ENCODE measurements at regions not wholly inside any gene's neighbourhood (a gene's known extent, or its start where the extent isn't known, plus 50 kb on each side); places are given as distances from the start of the nearest gene placed in this dataset.
A peak's percentile ranks its signal among the peaks of the same experiment; 100 is the strongest.

DNA sequence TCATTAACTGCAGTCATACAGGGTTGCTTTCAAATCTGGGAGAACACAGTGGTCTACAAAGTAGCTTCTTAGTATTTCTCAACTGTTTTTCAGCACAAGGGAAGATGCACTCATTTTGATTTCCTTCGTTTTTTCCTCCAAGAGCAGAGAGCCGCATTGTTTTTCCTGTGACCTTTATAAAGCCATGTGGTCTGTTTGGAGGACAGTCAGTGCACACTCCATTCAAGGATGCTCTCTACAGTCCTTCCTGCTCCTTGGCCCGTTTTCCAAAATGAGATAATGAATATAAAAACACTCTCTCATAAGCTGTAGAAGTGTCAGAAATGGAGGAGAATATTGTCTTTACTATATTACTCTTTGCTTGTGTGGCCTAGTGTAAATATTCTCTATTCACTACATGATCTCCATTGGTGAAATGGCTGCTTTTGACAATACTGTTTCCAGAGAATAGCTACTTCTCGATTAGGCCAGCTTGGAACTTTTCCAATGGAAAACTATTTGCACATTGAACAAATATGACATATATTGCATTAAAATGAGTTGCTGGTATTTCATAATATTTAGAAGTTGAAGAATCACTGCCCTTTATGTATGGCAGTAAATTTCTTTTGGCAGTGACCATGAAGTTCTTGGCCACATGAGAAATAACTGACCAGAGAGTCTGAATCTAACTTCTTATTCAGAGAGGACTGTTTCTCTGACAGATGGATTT is 393.1 kb upstream of the RGS6 start:
- no peaks in the 10 kb centered on the region for H3K36me3 ChIP-seq (ENCODE audit: control insufficient read depth in 2 of 2, extremely low read depth in 1 of 2, insufficient read depth in 2 of 2, low read length in 2 of 2)
- H3K4me3 ChIP-seq (replicated peaks in 1 of 3; ENCODE audit: insufficient read depth in 1 of 3, low read depth in 1 of 3, low read length in 3 of 3): no peak overlapping the region
- BruUV-seq (replicated peaks): no TSS peak
- H3K79me2 ChIP-seq (ENCODE audit: control insufficient read depth, insufficient read depth, low read length): no peaks in the 10 kb centered on the region
- POLR2A ChIA-PET: no interaction called here
- CTCF ChIA-PET: interaction anchor here (1.0 to 1.5 kb wide), 9 partner anchors 9 to 216 kb away, joined by 3 to 7 read pairs (median 4); no protein-coding TSS in a partner anchor
- no peaks in the 10 kb centered on the region for H3K9me1 ChIP-seq (replicated peaks; ENCODE audit: control insufficient read depth, extremely low read depth, insufficient read depth, low read length)
- H3K9ac ChIP-seq (replicated peaks; ENCODE audit: extremely low read depth, insufficient read depth, low read length): no peak overlapping the region
- H3K9me3 ChIP-seq (replicated peaks; ENCODE audit: control insufficient read depth, insufficient read depth, low read length): no peaks in the 10 kb centered on the region
- H2AFZ ChIP-seq (ENCODE audit: low read depth, low read length): no peak overlapping the region
- TF ChIP-seq EZH2 (IDR thresholded peaks at IDR 0.05; ENCODE audit: borderline replicate concordance, low read depth, low read length, severe bottlenecking): no peak
- peak overlapping the region; percentile 23 for H3K4me2 ChIP-seq (ENCODE audit: insufficient read depth, low read length)
- no peak for FAIRE-seq
- no peaks in the 10 kb centered on the region for H3K27me3 ChIP-seq (ENCODE audit: control insufficient read depth in 2 of 2, insufficient read depth in 2 of 2, low read length in 2 of 2)
- dilution Hi-C loops (cut with MboI; ENCODE audit: extremely low pct_ligation_motif_present, low sequenced_read_pairs) (no loop called here), intact Hi-C loops (cut with micrococcal nuclease) (loop anchor here (1.0 kb wide), 2 partner anchors 9 to 219 kb away; partner anchors contain the start of gene SIPA1L1)
- H4K20me1 ChIP-seq (replicated peaks; ENCODE audit: control insufficient read depth, extremely low read depth, insufficient read depth, low read length): no peaks in the 10 kb centered on the region
- peaks cover 17% of the 10 kb centered on the region for H3K4me1 ChIP-seq (ENCODE audit: control insufficient read depth, extremely low read depth, insufficient read depth, low read length)
- no peak for DNase-seq (ENCODE audit: low read depth, low spot score)
- no peak overlapping the region for H3K27ac ChIP-seq (ENCODE audit: insufficient read depth, low read depth, low read length)

- ChIA-PET POLR2A (no interaction called here), CTCF (interaction anchor here (1.2 to 1.5 kb wide), 8 partner anchors 10 to 217 kb away, joined by 3 to 7 read pairs (median 4); no protein-coding TSS in a partner anchor)
- H2AFZ ChIP-seq (ENCODE audit: low read depth, low read length): no peak overlapping the region
- intact Hi-C loops (cut with micrococcal nuclease) (loop anchor here (1.0 to 5.0 kb wide), 3 partner anchors 9 to 219 kb away; partner anchors contain the start of gene SIPA1L1), dilution Hi-C loops (cut with MboI; ENCODE audit: extremely low pct_ligation_motif_present, low sequenced_read_pairs) (no loop called here)
- H3K9me3 ChIP-seq (replicated peaks; ENCODE audit: control insufficient read depth, insufficient read depth, low read length): no peaks in the 10 kb centered on the region
- no peak for TF ChIP-seq EZH2 (IDR thresholded peaks at IDR 0.05; ENCODE audit: borderline replicate concordance, low read depth, low read length, severe bottlenecking)
- no peak for TF ChIP-seq JUN (IDR thresholded peaks at IDR 0.05; ENCODE audit: borderline replicate concordance, insufficient read depth, insufficient read length, low read depth)
- no peak for TF ChIP-seq POLR2A (IDR thresholded peaks at IDR 0.05; ENCODE audit: low read depth, low read length)
- no peak for TF ChIP-seq MYC (IDR thresholded peaks at IDR 0.05; ENCODE audit: low read depth, low read length)
- no peak for TF ChIP-seq GATA2 (IDR thresholded peaks at IDR 0.05; ENCODE audit: insufficient read depth, insufficient read length, low read depth, low read length)
- TF ChIP-seq, protein P1, sequence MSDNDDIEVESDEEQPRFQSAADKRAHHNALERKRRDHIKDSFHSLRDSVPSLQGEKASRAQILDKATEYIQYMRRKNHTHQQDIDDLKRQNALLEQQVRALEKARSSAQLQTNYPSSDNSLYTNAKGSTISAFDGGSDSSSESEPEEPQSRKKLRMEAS (IDR thresholded peaks at IDR 0.05; ENCODE audit: insufficient read depth, insufficient read length): no peak
- TF ChIP-seq FOS (IDR thresholded peaks at IDR 0.05; ENCODE audit: borderline replicate concordance, insufficient read depth, low read length): no peak
- TF ChIP-seq POLR2AphosphoS5 (IDR thresholded peaks at IDR 0.05; ENCODE audit: insufficient read depth, low read depth, low read length): no peak
- no peak for TF ChIP-seq CTCF (IDR thresholded peaks at IDR 0.05; ENCODE audit: extremely low read depth in 1 of 2, insufficient read depth in 1 of 2, low read depth in 1 of 2, low read length in 2 of 2)
- no peak overlapping the region for H3K4me3 ChIP-seq (replicated peaks in 1 of 3; ENCODE audit: insufficient read depth in 1 of 3, low read depth in 1 of 3, low read length in 3 of 3)
- peak overlapping the region; percentile 23 for H3K4me2 ChIP-seq (ENCODE audit: insufficient read depth, low read length)
- no peaks in the 10 kb centered on the region for H3K27me3 ChIP-seq (ENCODE audit: control insufficient read depth in 2 of 2, insufficient read depth in 2 of 2, low read length in 2 of 2)
- peaks cover 17% of the 10 kb centered on the region for H3K4me1 ChIP-seq (ENCODE audit: control insufficient read depth, extremely low read depth, insufficient read depth, low read length)
- no peaks in the 10 kb centered on the region for H3K36me3 ChIP-seq (ENCODE audit: control insufficient read depth in 2 of 2, extremely low read depth in 1 of 2, insufficient read depth in 2 of 2, low read length in 2 of 2)
- H4K20me1 ChIP-seq (replicated peaks; ENCODE audit: control insufficient read depth, extremely low read depth, insufficient read depth, low read length): no peaks in the 10 kb centered on the region
- H3K79me2 ChIP-seq (ENCODE audit: control insufficient read depth, insufficient read depth, low read length): no peaks in the 10 kb centered on the region
- DNase-seq (ENCODE audit: low read depth, low spot score): peak; percentile 59
- BruUV-seq (replicated peaks): no TSS peak
- no peak for FAIRE-seq
- H3K27ac ChIP-seq (ENCODE audit: insufficient read depth, low read depth, low read length): no peak overlapping the region
- no peaks in the 10 kb centered on the region for H3K9me1 ChIP-seq (replicated peaks; ENCODE audit: control insufficient read depth, extremely low read depth, insufficient read depth, low read length)
- H3K9ac ChIP-seq (replicated peaks; ENCODE audit: extremely low read depth, insufficient read depth, low read length): no peak overlapping the region
Observed at GRCh38 chr14:71539650-71540285, 392.5 kb upstream of the RGS6 start.
